Endothelial cell (in vitro differentiated cells): ENCODE measurements at regions not wholly inside any gene's neighbourhood (a gene's known extent, or its start where the extent isn't known, plus 50 kb on each side); places are given as distances from the start of the nearest gene placed in this dataset.

Source experiments
- DNase-seq: peaks from one replicate; pipeline ENCODE4 v3.0.0; 2021; ENCODE audit warnings: low spot score
- H3K27ac Mint-ChIP-seq: one replicate; pipeline ENCODE4 v1.8.0; 2021; ENCODE audit warnings: mixed read lengths, inconsistent platforms; ENCODE audit not compliant: unreplicated experiment
- H3K27me3 Mint-ChIP-seq: one replicate; pipeline ENCODE4 v1.8.0; 2021; ENCODE audit warnings: mild to moderate bottlenecking, moderate library complexity, mixed read lengths, inconsistent platforms; ENCODE audit not compliant: unreplicated experiment
- H3K36me3 Mint-ChIP-seq: one replicate; pipeline ENCODE4 v1.8.0; 2021; ENCODE audit warnings: mild to moderate bottlenecking, low read depth, mixed read lengths, inconsistent platforms; ENCODE audit not compliant: unreplicated experiment
- H3K4me1 Mint-ChIP-seq: one replicate; pipeline ENCODE4 v1.8.0; 2021; ENCODE audit warnings: mild to moderate bottlenecking, mixed read lengths, inconsistent platforms; ENCODE audit not compliant: unreplicated experiment
- H3K4me3 Mint-ChIP-seq: one replicate; pipeline ENCODE4 v1.8.0; 2021; ENCODE audit warnings: mild to moderate bottlenecking, mixed read lengths, inconsistent platforms; ENCODE audit not compliant: unreplicated experiment
- H3K9me3 Mint-ChIP-seq: one replicate; pipeline ENCODE4 v1.8.0; 2021; ENCODE audit warnings: mixed read lengths, inconsistent platforms; ENCODE audit not compliant: unreplicated experiment
- TF ChIP-seq, protein P1 (sequence below): fragments of 200-600 bp; sonication (generic); IDR thresholded peaks from one replicate; pipeline ENCODE4 v1.5.0; 2021; ENCODE audit warnings: antibody characterized with exemption; ENCODE audit not compliant: unreplicated experiment

GRCh38 chr11:72525466-72525865 lies 91.1 kb upstream of the CLPB start:
- H3K27ac Mint-ChIP-seq = no peak overlapping the region
- no peaks in the 10 kb centered on the region for H3K4me1 Mint-ChIP-seq
- peaks cover 3% of the 10 kb centered on the region for H3K27me3 Mint-ChIP-seq
- TF ChIP-seq, protein P1, sequence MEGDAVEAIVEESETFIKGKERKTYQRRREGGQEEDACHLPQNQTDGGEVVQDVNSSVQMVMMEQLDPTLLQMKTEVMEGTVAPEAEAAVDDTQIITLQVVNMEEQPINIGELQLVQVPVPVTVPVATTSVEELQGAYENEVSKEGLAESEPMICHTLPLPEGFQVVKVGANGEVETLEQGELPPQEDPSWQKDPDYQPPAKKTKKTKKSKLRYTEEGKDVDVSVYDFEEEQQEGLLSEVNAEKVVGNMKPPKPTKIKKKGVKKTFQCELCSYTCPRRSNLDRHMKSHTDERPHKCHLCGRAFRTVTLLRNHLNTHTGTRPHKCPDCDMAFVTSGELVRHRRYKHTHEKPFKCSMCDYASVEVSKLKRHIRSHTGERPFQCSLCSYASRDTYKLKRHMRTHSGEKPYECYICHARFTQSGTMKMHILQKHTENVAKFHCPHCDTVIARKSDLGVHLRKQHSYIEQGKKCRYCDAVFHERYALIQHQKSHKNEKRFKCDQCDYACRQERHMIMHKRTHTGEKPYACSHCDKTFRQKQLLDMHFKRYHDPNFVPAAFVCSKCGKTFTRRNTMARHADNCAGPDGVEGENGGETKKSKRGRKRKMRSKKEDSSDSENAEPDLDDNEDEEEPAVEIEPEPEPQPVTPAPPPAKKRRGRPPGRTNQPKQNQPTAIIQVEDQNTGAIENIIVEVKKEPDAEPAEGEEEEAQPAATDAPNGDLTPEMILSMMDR = no peak
- no peak overlapping the region for H3K4me3 Mint-ChIP-seq
- H3K9me3 Mint-ChIP-seq = no peaks in the 10 kb centered on the region
- no peak for DNase-seq
- H3K36me3 Mint-ChIP-seq = no peaks in the 10 kb centered on the region

GRCh38 chr11:72524711-72525110 lies 90.4 kb upstream of the CLPB start:
- TF ChIP-seq, protein P1 = no peak
- peaks cover 3% of the 10 kb centered on the region for H3K4me1 Mint-ChIP-seq
- peaks cover 3% of the 10 kb centered on the region for H3K27me3 Mint-ChIP-seq

DNA sequence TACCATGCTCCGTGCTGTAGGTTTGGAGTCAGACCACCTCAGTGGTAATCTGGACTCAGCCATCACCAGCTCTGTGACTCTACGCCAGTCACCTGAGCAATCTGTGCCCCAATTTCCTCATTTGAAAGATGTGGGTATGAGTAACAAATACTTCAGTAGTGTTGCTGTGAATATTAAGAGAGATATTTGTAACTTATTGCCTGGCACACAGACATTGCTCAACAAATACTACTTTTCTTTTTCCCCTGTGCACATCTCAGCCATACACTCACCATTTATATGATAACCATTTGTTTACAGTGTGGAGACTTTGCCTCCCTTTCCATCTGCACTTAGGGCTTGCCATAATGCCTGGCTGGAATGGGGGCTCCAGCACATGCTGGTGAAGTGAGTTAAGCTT lies 89.7 kb upstream of the CLPB start:
- no peak overlapping the region for H3K27ac Mint-ChIP-seq
- H3K4me1 Mint-ChIP-seq = peaks cover 8% of the 10 kb centered on the region
- no peak overlapping the region for H3K4me3 Mint-ChIP-seq
- no peaks in the 10 kb centered on the region for H3K36me3 Mint-ChIP-seq
- no peaks in the 10 kb centered on the region for H3K9me3 Mint-ChIP-seq
- TF ChIP-seq, protein P1 = no peak
- H3K27me3 Mint-ChIP-seq = peaks cover 3% of the 10 kb centered on the region
- DNase-seq = no peak

More at GRCh38 chr11:72524711-72525110, 90.4 kb upstream of the CLPB start:
- Mint-ChIP-seq H3K4me3 (no peak overlapping the region), H3K9me3 (no peaks in the 10 kb centered on the region), H3K27ac (no peak overlapping the region), H3K36me3 (no peaks in the 10 kb centered on the region)
- DNase-seq = no peak

GRCh38 chr11:72522186-72522585 lies 87.9 kb upstream of the CLPB start:
- Mint-ChIP-seq H3K27me3 (peaks cover 3% of the 10 kb centered on the region), H3K4me3 (no peak overlapping the region)
- TF ChIP-seq, protein P1 = no peak

DNA sequence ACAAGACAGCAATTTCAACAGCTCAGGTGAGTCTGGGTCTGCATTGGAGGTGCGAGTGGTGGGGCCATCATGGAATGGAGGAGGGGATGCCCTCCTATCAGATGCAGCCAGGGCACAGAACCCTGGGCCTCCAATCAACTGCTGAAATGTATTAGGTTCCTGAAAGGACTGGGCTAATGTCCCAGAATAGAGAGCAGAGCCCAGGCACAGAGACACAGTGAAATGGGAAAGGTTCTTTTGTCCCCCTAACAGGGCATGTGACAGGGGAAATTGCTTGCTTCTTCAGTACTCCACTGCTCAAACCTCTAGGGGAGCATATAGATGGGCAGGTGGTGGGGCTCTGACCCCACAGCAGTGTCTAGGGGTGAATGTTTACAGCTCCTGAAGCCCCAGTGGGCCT lies 87.3 kb upstream of the CLPB start:
- DNase-seq = no peak
- no peak overlapping the region for H3K27ac Mint-ChIP-seq
- peaks cover 3% of the 10 kb centered on the region for H3K27me3 Mint-ChIP-seq
- H3K4me1 Mint-ChIP-seq = peaks cover 8% of the 10 kb centered on the region
- no peaks in the 10 kb centered on the region for H3K9me3 Mint-ChIP-seq
- TF ChIP-seq, protein P1 = no peak
- H3K36me3 Mint-ChIP-seq = no peaks in the 10 kb centered on the region
- no peak overlapping the region for H3K4me3 Mint-ChIP-seq

More at GRCh38 chr11:72522186-72522585, 87.9 kb upstream of the CLPB start:
- Mint-ChIP-seq H3K27ac (no peak overlapping the region), H3K4me1 (peaks cover 8% of the 10 kb centered on the region), H3K36me3 (no peaks in the 10 kb centered on the region), H3K9me3 (no peaks in the 10 kb centered on the region)
- DNase-seq = no peak
